HepG2 (cell line): ENCODE measurements at regions not wholly inside any gene's neighbourhood (a gene's known extent, or its start where the extent isn't known, plus 50 kb on each side); places are given as distances from the start of the nearest gene placed in this dataset.

Experiments
- ESRRA ChIP-seq: sonication (generic); formaldehyde crosslinking; IDR thresholded peaks from 2 replicates; pipeline ENCODE4 v1.5.1; 2020; ENCODE audit warnings: mild to moderate bottlenecking, low read depth, missing genetic modification reagents
- FOXK2 ChIP-seq: fragments of 450-650 bp; IDR thresholded peaks from 2 replicates; pipeline ENCODE4 v1.6.1; 2016
- JUNB ChIP-seq: sonication (generic); formaldehyde crosslinking; IDR thresholded peaks from 2 replicates; pipeline ENCODE4 v1.8.0; 2022; ENCODE audit warnings: missing genetic modification reagents, mild to moderate bottlenecking, borderline replicate concordance
- NFATC3 ChIP-seq: sonication (generic); formaldehyde crosslinking; IDR thresholded peaks from 2 replicates; pipeline ENCODE4 v1.5.1; 2020; ENCODE audit warnings: mild to moderate bottlenecking, missing genetic modification reagents
- POLR2A ChIP-seq, 2 experiments: IDR thresholded peaks; 2 replicates each; pipeline ENCODE4 v1.6.1; 2011; ENCODE audit warnings: low read depth in 2 of 2, low read length in 2 of 2, mild to moderate bottlenecking in 1 of 2, moderate library complexity in 1 of 2; ENCODE audit not compliant: insufficient read depth in 1 of 2
- ZFP36 ChIP-seq: fragments of 150-350 bp; IDR thresholded peaks from 2 replicates; pipeline ENCODE4 v1.6.1; 2018; ENCODE audit warnings: borderline replicate concordance, low read length, low read depth; ENCODE audit not compliant: partially characterized antibody
- ZFP41 ChIP-seq: sonication (generic); formaldehyde crosslinking; IDR thresholded peaks from 2 replicates; pipeline ENCODE4 v1.4.0; 2020; ENCODE audit warnings: mild to moderate bottlenecking, missing genetic modification reagents, borderline replicate concordance
- ZNF33A ChIP-seq: sonication (generic); formaldehyde crosslinking; IDR thresholded peaks from 2 replicates; pipeline ENCODE4 v1.5.1; 2020; ENCODE audit warnings: missing genetic modification reagents, mild to moderate bottlenecking, moderate library complexity, borderline replicate concordance
- ZNF460 ChIP-seq: sonication (generic); formaldehyde crosslinking; IDR thresholded peaks from 2 replicates; pipeline ENCODE4 v1.5.1; 2020; ENCODE audit warnings: missing genetic modification reagents, mild to moderate bottlenecking, borderline replicate concordance
- TF ChIP-seq, protein P1 (sequence below): sonication (generic); formaldehyde crosslinking; IDR thresholded peaks from 2 replicates; pipeline ENCODE4 v1.5.1; 2020; ENCODE audit warnings: mild to moderate bottlenecking, missing genetic modification reagents, moderate library complexity
- TF ChIP-seq, protein P2 (sequence below): sonication (generic); formaldehyde crosslinking; IDR thresholded peaks from 2 replicates; pipeline ENCODE4 v1.4.0; 2020; ENCODE audit warnings: missing genetic modification reagents

DNA sequence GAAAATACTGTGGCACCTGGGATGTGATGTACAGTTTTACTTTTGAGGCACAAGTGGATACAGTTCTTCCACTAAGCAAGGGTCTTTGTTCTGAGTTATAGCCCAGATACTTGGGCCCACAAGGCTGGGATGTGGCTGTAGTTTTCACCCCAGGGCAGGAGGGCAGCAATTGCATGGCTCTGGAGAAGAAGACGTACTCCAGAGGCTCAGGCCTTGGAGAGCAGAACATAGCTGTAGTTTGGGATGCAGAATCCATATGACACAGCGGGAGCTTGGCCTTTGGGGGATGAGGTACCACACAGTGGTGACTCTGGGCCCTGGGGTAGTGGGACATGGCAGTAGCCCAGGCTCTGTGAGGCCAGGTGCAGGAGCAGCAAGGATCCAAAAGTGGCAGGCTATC is 110.8 kb upstream of the FSTL4 start:
- no peak for TF ChIP-seq ESRRA
- no peak for TF ChIP-seq POLR2A (IDR thresholded peaks at IDR 0.05; ENCODE audit: insufficient read depth in 1 of 2, low read depth in 2 of 2, low read length in 2 of 2)
- TF ChIP-seq ZNF460, result no peak
- TF ChIP-seq NFATC3 (CRISPR knock-in tag), result no peak
- TF ChIP-seq ZFP36, result no peak
- TF ChIP-seq FOXK2, result no peak
- TF ChIP-seq, protein P1, sequence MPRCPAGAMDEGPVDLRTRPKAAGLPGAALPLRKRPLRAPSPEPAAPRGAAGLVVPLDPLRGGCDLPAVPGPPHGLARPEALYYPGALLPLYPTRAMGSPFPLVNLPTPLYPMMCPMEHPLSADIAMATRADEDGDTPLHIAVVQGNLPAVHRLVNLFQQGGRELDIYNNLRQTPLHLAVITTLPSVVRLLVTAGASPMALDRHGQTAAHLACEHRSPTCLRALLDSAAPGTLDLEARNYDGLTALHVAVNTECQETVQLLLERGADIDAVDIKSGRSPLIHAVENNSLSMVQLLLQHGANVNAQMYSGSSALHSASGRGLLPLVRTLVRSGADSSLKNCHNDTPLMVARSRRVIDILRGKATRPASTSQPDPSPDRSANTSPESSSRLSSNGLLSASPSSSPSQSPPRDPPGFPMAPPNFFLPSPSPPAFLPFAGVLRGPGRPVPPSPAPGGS (CRISPR knock-in tag), result no peak
- no peak for TF ChIP-seq JUNB (CRISPR knock-in tag)
- TF ChIP-seq ZFP41, result no peak
- TF ChIP-seq, protein P2, sequence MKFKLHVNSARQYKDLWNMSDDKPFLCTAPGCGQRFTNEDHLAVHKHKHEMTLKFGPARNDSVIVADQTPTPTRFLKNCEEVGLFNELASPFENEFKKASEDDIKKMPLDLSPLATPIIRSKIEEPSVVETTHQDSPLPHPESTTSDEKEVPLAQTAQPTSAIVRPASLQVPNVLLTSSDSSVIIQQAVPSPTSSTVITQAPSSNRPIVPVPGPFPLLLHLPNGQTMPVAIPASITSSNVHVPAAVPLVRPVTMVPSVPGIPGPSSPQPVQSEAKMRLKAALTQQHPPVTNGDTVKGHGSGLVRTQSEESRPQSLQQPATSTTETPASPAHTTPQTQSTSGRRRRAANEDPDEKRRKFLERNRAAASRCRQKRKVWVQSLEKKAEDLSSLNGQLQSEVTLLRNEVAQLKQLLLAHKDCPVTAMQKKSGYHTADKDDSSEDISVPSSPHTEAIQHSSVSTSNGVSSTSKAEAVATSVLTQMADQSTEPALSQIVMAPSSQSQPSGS, result no peak
- TF ChIP-seq ZNF33A (CRISPR knock-in tag), result no peak
